ENCODE measurements at regions not wholly inside any gene's neighbourhood (a gene's known extent, or its start where the extent isn't known, plus 50 kb on each side); places are given as distances from the start of the nearest gene placed in this dataset.

GRCh38 chr14:34374998-34375740 is 86.9 kb downstream of the SPTSSA start:
- TF ChIP-seq POLR2AphosphoS5 (IDR thresholded peaks at IDR 0.05) = no peak
- TF ChIP-seq RAD21 (conservative IDR thresholded peaks at IDR 0.05) = no peak
- TF ChIP-seq, protein P1, sequence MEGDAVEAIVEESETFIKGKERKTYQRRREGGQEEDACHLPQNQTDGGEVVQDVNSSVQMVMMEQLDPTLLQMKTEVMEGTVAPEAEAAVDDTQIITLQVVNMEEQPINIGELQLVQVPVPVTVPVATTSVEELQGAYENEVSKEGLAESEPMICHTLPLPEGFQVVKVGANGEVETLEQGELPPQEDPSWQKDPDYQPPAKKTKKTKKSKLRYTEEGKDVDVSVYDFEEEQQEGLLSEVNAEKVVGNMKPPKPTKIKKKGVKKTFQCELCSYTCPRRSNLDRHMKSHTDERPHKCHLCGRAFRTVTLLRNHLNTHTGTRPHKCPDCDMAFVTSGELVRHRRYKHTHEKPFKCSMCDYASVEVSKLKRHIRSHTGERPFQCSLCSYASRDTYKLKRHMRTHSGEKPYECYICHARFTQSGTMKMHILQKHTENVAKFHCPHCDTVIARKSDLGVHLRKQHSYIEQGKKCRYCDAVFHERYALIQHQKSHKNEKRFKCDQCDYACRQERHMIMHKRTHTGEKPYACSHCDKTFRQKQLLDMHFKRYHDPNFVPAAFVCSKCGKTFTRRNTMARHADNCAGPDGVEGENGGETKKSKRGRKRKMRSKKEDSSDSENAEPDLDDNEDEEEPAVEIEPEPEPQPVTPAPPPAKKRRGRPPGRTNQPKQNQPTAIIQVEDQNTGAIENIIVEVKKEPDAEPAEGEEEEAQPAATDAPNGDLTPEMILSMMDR (IDR thresholded peaks at IDR 0.05; ENCODE audit: poor library complexity, severe bottlenecking) = no peak
